ENCODE measurements at regions not wholly inside any gene's neighbourhood (a gene's known extent, or its start where the extent isn't known, plus 50 kb on each side); places are given as distances from the start of the nearest gene placed in this dataset.
"Not testable (repeated sequence)": the region's sequence is repeated elsewhere in the genome, so short reads cannot be mapped to it uniquely, and the experiment has no call there.

GRCh38 chr4:130901321-130901720 lies 1805.4 kb downstream of the C4orf33 start:
- no peak for DNase-seq

GRCh38 chr4:130922955-130923354 lies 1827.0 kb downstream of the C4orf33 start:
- no peak for DNase-seq

GRCh38 chr4:130955520-130955919 lies 1859.6 kb downstream of the C4orf33 start:
- DNase-seq = no peak

GRCh38 chr4:130985371-130985770 lies 1889.4 kb downstream of the C4orf33 start:
- no peak for DNase-seq

GRCh38 chr4:130995988-130996387 lies 1900.0 kb downstream of the C4orf33 start:
- no peak for DNase-seq

- no peak for DNase-seq
Observed at GRCh38 chr4:131001371-131001770, 1905.4 kb downstream of the C4orf33 start.

GRCh38 chr4:131002132-131002531 lies 1906.2 kb downstream of the C4orf33 start:
- no peak for DNase-seq

GRCh38 chr4:131006388-131006787 lies 1910.4 kb downstream of the C4orf33 start:
- no peak for DNase-seq

GRCh38 chr4:131011961-131012360 lies 1916.0 kb downstream of the C4orf33 start:
- not testable (repeated sequence) for DNase-seq

- DNase-seq = no peak
Observed at GRCh38 chr4:131013226-131013625, 1917.3 kb downstream of the C4orf33 start.

GRCh38 chr4:131026771-131027170 lies 1930.8 kb downstream of the C4orf33 start:
- DNase-seq = no peak

GRCh38 chr4:131044368-131044767 lies 1948.4 kb downstream of the C4orf33 start:
- no peak for DNase-seq

GRCh38 chr4:131046821-131047220 lies 1950.9 kb downstream of the C4orf33 start:
- DNase-seq = no peak

- DNase-seq = no peak
Observed at GRCh38 chr4:131052646-131053045, 1956.7 kb downstream of the C4orf33 start.

- DNase-seq = no peak
Observed at GRCh38 chr4:131054489-131055019, 1958.6 kb downstream of the C4orf33 start.

- DNase-seq = no peak
Observed at GRCh38 chr4:131061734-131062133, 1965.8 kb downstream of the C4orf33 start.

- DNase-seq = no peak
Observed at GRCh38 chr4:131063878-131064277, 1967.9 kb downstream of the C4orf33 start.

GRCh38 chr4:131081069-131081468 lies 1985.1 kb downstream of the C4orf33 start:
- no peak for DNase-seq

GRCh38 chr4:131084997-131085396 lies 1989.0 kb downstream of the C4orf33 start:
- DNase-seq = no peak

- DNase-seq = no peak
Observed at GRCh38 chr4:131091896-131092295, 1995.9 kb downstream of the C4orf33 start.

GRCh38 chr4:131093303-131093702 lies 1997.4 kb downstream of the C4orf33 start:
- DNase-seq = no peak

GRCh38 chr4:131098976-131099375 lies 2003.0 kb downstream of the C4orf33 start:
- DNase-seq = no peak

GRCh38 chr4:131113273-131113672 lies 2017.3 kb downstream of the C4orf33 start:
- no peak for DNase-seq

GRCh38 chr4:131113704-131114103 lies 2017.8 kb downstream of the C4orf33 start:
- DNase-seq = no peak

- no peak for DNase-seq
Observed at GRCh38 chr4:131119661-131120060, 2023.7 kb downstream of the C4orf33 start.

GRCh38 chr4:131137196-131137595 lies 2011.9 kb upstream of the PCDH10 start:
- DNase-seq = no peak
